HG03066 (cell line): ENCODE measurements at regions not wholly inside any gene's neighbourhood (a gene's known extent, or its start where the extent isn't known, plus 50 kb on each side); places are given as distances from the start of the nearest gene placed in this dataset.

Experiments
- ATAC-seq: cut with Tn5 transposase; IDR thresholded peaks from one replicate; pipeline ENCODE4 v1.9.1; 2021; ENCODE audit warnings: low read depth; ENCODE audit not compliant: unreplicated experiment

DNA sequence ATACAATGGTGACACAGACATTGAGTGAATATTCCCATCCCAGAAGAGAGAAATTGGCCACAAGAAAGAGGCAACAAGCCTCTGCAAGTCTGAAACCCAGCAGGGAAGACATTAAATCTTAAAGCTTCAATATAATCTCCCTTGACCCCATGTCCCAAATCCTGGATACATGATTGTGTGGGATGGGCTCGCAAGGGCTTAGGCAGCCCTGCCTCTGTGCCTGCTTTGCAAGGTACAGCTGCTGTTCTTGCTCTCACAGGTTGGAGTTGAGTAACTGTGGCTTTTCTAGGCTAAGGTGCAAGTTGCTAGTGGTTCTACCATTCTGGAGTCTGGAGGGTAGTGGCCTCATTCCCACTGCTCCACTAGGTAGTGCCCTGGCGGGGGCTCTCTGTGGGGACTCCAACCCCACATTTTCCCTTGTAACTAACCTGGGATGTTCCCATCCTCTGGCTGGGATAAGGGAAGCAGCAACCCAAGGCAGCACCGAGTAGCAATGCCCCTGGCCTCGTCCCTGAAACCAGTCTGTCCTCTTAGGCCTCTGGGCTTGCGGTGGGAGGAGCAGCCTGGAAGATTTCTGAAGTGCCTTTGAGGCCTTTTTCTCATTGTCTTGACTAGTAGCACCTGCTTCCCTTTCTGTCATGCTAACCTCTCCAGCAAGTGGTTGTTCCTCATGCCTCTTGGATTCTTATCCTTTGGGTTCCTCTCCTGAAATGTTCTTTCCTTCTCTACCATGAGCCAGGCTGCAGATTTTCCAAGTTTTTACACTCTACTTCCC, 90.0 kb downstream of the FAM174B start:
- no peak for ATAC-seq

GRCh38 chr15:92561754-92562153, 93.8 kb downstream of the FAM174B start:
- ATAC-seq: no peak

GRCh38 chr15:92553317-92553716, 102.3 kb downstream of the FAM174B start:
- ATAC-seq: no peak

GRCh38 chr15:92545996-92546395, 109.6 kb downstream of the FAM174B start:
- ATAC-seq: no peak

GRCh38 chr15:92541291-92542200, 114.0 kb downstream of the FAM174B start:
- ATAC-seq: no peak

GRCh38 chr15:92538115-92538514, 117.5 kb downstream of the FAM174B start:
- no peak for ATAC-seq

- no peak for ATAC-seq
These were observed 122.3 kb downstream of the FAM174B start for GRCh38 chr15:92533298-92533697.

DNA sequence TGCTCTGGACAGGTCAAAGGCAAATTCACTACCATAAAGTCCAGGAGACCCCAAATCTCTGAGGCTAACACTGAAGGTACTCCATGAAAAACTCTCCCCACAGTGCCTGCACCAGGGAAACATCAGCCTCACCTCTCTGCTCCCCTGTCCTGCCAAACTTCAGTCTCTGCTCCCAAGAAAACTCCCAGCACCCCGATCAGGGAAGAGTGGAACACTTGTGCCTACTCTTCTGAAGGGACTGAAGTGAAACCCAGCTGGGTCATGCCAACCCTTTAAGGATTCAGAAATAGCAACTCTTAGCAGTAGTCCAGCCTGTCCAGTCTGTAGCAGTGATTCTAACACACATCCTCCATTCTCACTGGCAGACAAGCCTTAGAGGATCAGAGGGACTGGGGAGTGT, 124.2 kb downstream of the FAM174B start:
- ATAC-seq: no peak

DNA sequence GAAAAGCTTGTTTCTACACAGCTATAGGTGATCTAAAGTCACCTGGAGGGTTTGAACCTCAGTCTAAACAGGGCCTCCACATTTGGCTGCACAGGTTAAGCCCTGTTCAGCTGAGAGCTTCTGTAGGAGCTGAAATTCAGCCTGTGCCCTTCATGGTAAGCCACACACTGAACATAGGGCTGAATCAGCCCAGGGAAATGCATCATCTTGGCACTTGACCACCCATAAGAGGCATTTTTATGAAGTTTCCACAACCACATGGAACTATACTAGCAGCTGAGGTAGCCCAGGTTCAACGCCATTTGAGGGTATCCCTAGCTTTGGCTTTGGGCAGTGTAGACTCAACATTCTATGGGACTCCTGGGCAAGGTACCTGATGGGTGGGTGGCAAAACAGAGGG, 126.8 kb downstream of the FAM174B start:
- no peak for ATAC-seq

DNA sequence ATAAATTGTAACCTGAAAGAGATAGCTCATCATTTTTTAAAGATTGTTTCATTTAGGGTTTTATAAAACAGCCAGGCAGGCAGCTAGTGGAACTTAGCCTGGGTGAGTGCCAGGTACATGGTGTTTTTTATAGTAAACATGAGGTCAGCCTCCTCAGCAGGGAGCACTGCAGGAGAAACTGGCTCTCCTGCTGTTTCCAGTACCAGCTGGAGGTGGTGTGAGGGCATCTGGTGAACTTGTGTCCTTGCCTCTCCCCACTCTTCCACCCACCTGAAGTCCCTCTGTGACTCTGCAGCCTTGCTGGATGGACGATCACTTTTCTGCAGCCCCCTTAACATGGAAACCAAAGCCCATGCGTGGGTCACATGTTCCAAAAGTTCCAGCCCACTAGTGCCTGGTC, 128.4 kb downstream of the FAM174B start:
- ATAC-seq: no peak

GRCh38 chr15:92525758-92526245, 129.8 kb downstream of the FAM174B start:
- ATAC-seq: no peak

GRCh38 chr15:92524874-92525565, 130.6 kb downstream of the FAM174B start:
- no peak for ATAC-seq

- ATAC-seq: no peak
These were observed 130.5 kb downstream of the ST8SIA2 start for GRCh38 chr15:92524161-92524560.

DNA sequence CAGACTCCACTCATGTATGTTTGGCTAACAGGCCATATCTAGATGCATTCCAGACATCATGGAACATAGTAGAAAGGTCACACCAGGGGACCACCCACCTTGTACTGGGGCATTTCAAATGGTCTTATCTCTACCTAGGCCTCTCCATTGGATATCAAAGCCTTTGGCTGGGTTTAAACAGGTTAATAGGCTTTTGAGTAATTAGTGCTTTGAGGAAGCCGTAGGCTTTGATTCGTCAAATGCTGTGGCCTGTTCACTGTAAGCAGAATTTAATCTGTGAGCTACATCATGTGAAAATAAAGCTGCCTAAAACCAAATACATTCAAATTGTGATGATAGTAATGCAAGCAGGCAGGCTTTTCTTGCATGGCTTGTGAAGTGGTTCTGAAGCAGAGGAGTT, 129.5 kb downstream of the ST8SIA2 start:
- ATAC-seq: no peak

GRCh38 chr15:92521624-92522008, 127.9 kb downstream of the ST8SIA2 start:
- peak; percentile 91 for ATAC-seq

GRCh38 chr15:92520914-92521623, 127.4 kb downstream of the ST8SIA2 start:
- no peak for ATAC-seq

DNA sequence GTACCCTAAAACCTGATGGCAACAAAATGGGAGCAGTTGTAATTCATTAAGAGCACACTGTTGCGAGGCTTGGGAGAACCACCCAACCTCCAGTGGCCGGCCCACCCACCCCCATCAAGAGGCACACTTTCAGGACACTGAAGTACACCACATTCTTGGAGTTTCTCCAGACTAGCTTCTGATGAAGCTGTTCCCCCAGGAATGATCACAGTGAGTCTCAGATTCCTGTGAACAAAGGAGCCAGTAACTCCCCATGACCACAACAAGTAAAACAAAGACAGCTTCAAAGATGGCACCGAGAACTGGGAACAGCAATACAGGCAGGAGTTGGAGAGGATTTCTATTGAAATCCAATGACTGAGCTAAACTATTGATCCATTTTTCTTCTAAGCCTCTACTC, 126.0 kb downstream of the ST8SIA2 start:
- ATAC-seq: no peak
